H1 (cell line): ENCODE measurements at regions not wholly inside any gene's neighbourhood (a gene's known extent, or its start where the extent isn't known, plus 50 kb on each side); places are given as distances from the start of the nearest gene placed in this dataset.

ENCODE experiments used
- BACH1 ChIP-seq: IDR thresholded peaks from 2 replicates; pipeline ENCODE4 v1.6.1; 2012; ENCODE audit warnings: low read length, improper control_type of control experiment
- EGR1 ChIP-seq: IDR thresholded peaks from 2 replicates; pipeline ENCODE4 v1.6.1; 2011; ENCODE audit warnings: low read depth, low read length, borderline replicate concordance
- MAFK ChIP-seq: IDR thresholded peaks from 2 replicates; pipeline ENCODE4 v1.6.1; 2012; ENCODE audit warnings: low read depth, mild to moderate bottlenecking, improper control_type of control experiment, low read length
- SIRT6 ChIP-seq: IDR thresholded peaks from one replicate; pipeline ENCODE4 v1.7.1; 2012; ENCODE audit warnings: low read length, inconsistent platforms

DNA sequence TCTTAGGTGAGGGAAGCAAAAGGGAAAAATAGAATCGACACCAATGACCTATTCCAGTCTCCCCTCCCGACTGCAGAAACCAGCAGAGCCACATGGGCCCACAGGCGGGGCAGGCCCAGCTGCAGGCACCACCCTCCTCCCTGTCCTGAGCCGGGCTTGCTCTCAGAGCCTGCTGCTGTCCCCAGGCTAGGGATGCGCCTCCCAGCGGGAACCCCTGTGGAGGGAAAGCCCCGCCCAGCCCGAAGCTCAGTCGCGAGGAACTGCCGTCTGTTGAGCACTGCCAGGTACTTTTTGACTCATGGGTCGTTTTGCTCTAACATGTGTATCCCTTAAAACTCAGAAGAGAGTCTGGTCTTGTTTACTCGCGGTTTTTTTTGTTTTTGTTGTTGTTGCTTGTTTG lies 124.5 kb upstream of the RET start (continued):
- TF ChIP-seq MAFK, result no peak
- TF ChIP-seq SIRT6, result no peak
- TF ChIP-seq EGR1, result no peak
- no peak for TF ChIP-seq BACH1
- TF ChIP-seq, all 59 proteins: peak for 4
